K562 (cell line): ENCODE measurements at regions not wholly inside any gene's neighbourhood (a gene's known extent, or its start where the extent isn't known, plus 50 kb on each side); places are given as distances from the start of the nearest gene placed in this dataset.
A peak's percentile ranks its signal among the peaks of the same experiment; 100 is the strongest.

ENCODE experiments used
- ARID3A ChIP-seq: IDR thresholded peaks from 2 replicates; pipeline ENCODE4 v1.6.1; 2012; ENCODE audit warnings: low read depth, low read length, improper control_type of control experiment, borderline replicate concordance
- ARNT ChIP-seq, 2 experiments: fragments of 450-650 bp; IDR thresholded peaks; 2 replicates each; pipeline ENCODE4 v1.6.1; 2016; ENCODE audit warnings: mild to moderate bottlenecking in 1 of 2
- BCL6 ChIP-seq: fragments of 250-450 bp; sonication (Bioruptor Pico); IDR thresholded peaks from 2 replicates; pipeline ENCODE4 v1.4.0; 2020
- BHLHE40 ChIP-seq: IDR thresholded peaks from 2 replicates; pipeline ENCODE4 v1.6.1; 2011; ENCODE audit warnings: low read length, improper control_type of control experiment
- CC2D1A ChIP-seq: fragments of 450-650 bp; IDR thresholded peaks from 2 replicates; pipeline ENCODE4 v1.6.1; 2017; ENCODE audit warnings: mild to moderate bottlenecking
- CREM ChIP-seq: IDR thresholded peaks from 2 replicates; pipeline ENCODE4 v1.6.1; 2014; ENCODE audit warnings: antibody characterized with exemption, low read depth
- FOXK2 ChIP-seq, 2 experiments: fragments of 450-650 bp; IDR thresholded peaks in 1 of 2; conservative IDR thresholded peaks in 1 of 2; 2 replicates each; pipeline ENCODE4 v1.6.1; 2016; ENCODE audit warnings: low read depth in 2 of 2, mild to moderate bottlenecking in 1 of 2
- MAZ ChIP-seq, 2 experiments: fragments of 450-650 bp in 1 of 2; sonication (generic) in 1 of 2; formaldehyde crosslinking; IDR thresholded peaks in 1 of 2; conservative IDR thresholded peaks in 1 of 2; 2 replicates each; pipeline versions ENCODE4 v1.4.0 to v1.5.0; 2020; ENCODE audit warnings: mild to moderate bottlenecking in 1 of 2, missing genetic modification reagents in 1 of 2
- POLR2G ChIP-seq: fragments of 200-400 bp; formaldehyde crosslinking; IDR thresholded peaks from 2 replicates; pipeline ENCODE4 v1.6.1; 2017; ENCODE audit warnings: low read depth, mild to moderate bottlenecking, antibody characterized with exemption, low read length, moderate library complexity
- RCOR1 ChIP-seq, 2 experiments: IDR thresholded peaks; 2 replicates each; pipeline ENCODE4 v1.6.1; 2012; ENCODE audit warnings: low read depth in 2 of 2, low read length in 2 of 2, borderline replicate concordance in 1 of 2, improper control_type of control experiment in 1 of 2
- SMARCA5 ChIP-seq: fragments of 450-650 bp; IDR thresholded peaks from 2 replicates; pipeline ENCODE4 v1.6.1; 2016
- SP1 ChIP-seq: sonication (generic); formaldehyde crosslinking; IDR thresholded peaks from 2 replicates; pipeline ENCODE4 v1.8.1; 2022; ENCODE audit warnings: mild to moderate bottlenecking, missing genetic modification reagents
- STAG1 ChIP-seq: sonication (generic); formaldehyde crosslinking; IDR thresholded peaks from 2 replicates; pipeline ENCODE4 v1.5.0; 2020; ENCODE audit warnings: missing genetic modification reagents, borderline replicate concordance
- TAL1 ChIP-seq: fragments of 450-650 bp; IDR thresholded peaks from 2 replicates; pipeline ENCODE4 v1.6.1; 2016; ENCODE audit warnings: mild to moderate bottlenecking
- TCF3 ChIP-seq: sonication (generic); formaldehyde crosslinking; IDR thresholded peaks from 2 replicates; pipeline ENCODE4 v1.4.0; 2020; ENCODE audit warnings: mild to moderate bottlenecking, missing genetic modification reagents
- TEAD1 ChIP-seq, 2 experiments: fragments of 450-650 bp in 1 of 2; sonication (generic) in 1 of 2; formaldehyde crosslinking; IDR thresholded peaks; 2 replicates each; pipeline versions ENCODE4 v1.4.0 to v1.8.0; 2020 to 2022; ENCODE audit warnings: mild to moderate bottlenecking in 2 of 2, missing genetic modification reagents in 1 of 2
- TEAD4 ChIP-seq, 2 experiments: sonication (generic) in 1 of 2; formaldehyde crosslinking in 1 of 2; IDR thresholded peaks; 2 replicates each; pipeline versions ENCODE4 v1.6.1 to v1.8.0; 2012 to 2022; ENCODE audit warnings: borderline replicate concordance in 1 of 2, inconsistent platforms in 1 of 2, low read length in 1 of 2, mild to moderate bottlenecking in 1 of 2, missing genetic modification reagents in 1 of 2
- ZC3H11A ChIP-seq: IDR thresholded peaks from 2 replicates; pipeline ENCODE4 v1.6.1; 2012; ENCODE audit warnings: low read depth, low read length, improper control_type of control experiment
- ZFP30 ChIP-seq: fragments of 250-450 bp; sonication (Bioruptor Pico); IDR thresholded peaks from 2 replicates; pipeline ENCODE4 v1.8.0; 2022; ENCODE audit warnings: moderate library complexity, mild to moderate bottlenecking, inconsistent platforms, borderline replicate concordance

GRCh38 chr7:130875265-130875741, 141.3 kb upstream of the KLF14 start (continued):
- TF ChIP-seq ARID3A (no peak), BHLHE40 (peak; percentile 45; the same call in 1 of the 2 replicates), POLR2G (no peak), ARNT (IDR thresholded peaks at IDR 0.05) (peak in 1 of 2 experiments; percentile 53; a peak in 1 of 4 replicates), TAL1 (no peak), MAZ (CRISPR knock-in tag; conservative IDR thresholded peaks at IDR 0.05 in 1 of 2, IDR thresholded peaks at IDR 0.05 in 1 of 2) (peak in 1 of 2 experiments; percentile 39; a peak in 1 of 4 replicates), SP1 (CRISPR knock-in tag) (no peak), FOXK2 (conservative IDR thresholded peaks at IDR 0.05 in 1 of 2, IDR thresholded peaks at IDR 0.05 in 1 of 2; ENCODE audit: low read depth in 2 of 2) (peak in 1 of 2 experiments; percentile 22; a peak in 1 of 4 replicates), CC2D1A (0 out of 2 replicates have a peak, but pooled peaks have one; percentile 24), TEAD4 (IDR thresholded peaks at IDR 0.05; ENCODE audit: low read length) (peak; percentile 47; the same call in 1 of the 2 replicates), TEAD4 (CRISPR knock-in tag; IDR thresholded peaks at IDR 0.05; ENCODE audit: borderline replicate concordance) (no peak), RCOR1 (IDR thresholded peaks at IDR 0.05; ENCODE audit: borderline replicate concordance in 1 of 2, low read depth in 2 of 2, low read length in 2 of 2) (0 out of 4 replicates have a peak, but pooled peaks of 1 of the 2 experiments have one; percentile 33), ZFP30 (CRISPR knock-in tag) (no peak), CREM (0 out of 2 replicates have a peak, but pooled peaks have one; percentile 29), TEAD1 (CRISPR knock-in tag; IDR thresholded peaks at IDR 0.05) (0 out of 4 replicates have a peak, but pooled peaks of 1 of the 2 experiments have one; percentile 52), ZC3H11A (peak; percentile 85; the same call in 1 of the 2 replicates), SMARCA5 (no peak), TCF3 (CRISPR knock-in tag) (no peak), BCL6 (no peak), STAG1 (CRISPR knock-in tag) (peak; percentile 91; the same call in 1 of the 2 replicates)
